ENCODE measurements at regions not wholly inside any gene's neighbourhood (a gene's known extent, or its start where the extent isn't known, plus 50 kb on each side); places are given as distances from the start of the nearest gene placed in this dataset.

GRCh38 chr16:51436742-51437141 is 285.7 kb upstream of the SALL1 start:
- H3K4me3 ChIP-seq (replicated peaks; ENCODE audit: low read depth, low read length) = no peak overlapping the region
- TF ChIP-seq, protein P1, sequence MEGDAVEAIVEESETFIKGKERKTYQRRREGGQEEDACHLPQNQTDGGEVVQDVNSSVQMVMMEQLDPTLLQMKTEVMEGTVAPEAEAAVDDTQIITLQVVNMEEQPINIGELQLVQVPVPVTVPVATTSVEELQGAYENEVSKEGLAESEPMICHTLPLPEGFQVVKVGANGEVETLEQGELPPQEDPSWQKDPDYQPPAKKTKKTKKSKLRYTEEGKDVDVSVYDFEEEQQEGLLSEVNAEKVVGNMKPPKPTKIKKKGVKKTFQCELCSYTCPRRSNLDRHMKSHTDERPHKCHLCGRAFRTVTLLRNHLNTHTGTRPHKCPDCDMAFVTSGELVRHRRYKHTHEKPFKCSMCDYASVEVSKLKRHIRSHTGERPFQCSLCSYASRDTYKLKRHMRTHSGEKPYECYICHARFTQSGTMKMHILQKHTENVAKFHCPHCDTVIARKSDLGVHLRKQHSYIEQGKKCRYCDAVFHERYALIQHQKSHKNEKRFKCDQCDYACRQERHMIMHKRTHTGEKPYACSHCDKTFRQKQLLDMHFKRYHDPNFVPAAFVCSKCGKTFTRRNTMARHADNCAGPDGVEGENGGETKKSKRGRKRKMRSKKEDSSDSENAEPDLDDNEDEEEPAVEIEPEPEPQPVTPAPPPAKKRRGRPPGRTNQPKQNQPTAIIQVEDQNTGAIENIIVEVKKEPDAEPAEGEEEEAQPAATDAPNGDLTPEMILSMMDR (IDR thresholded peaks at IDR 0.05; ENCODE audit: low read length, missing control alignments) = no peak
- DNase-seq (ENCODE audit: low read depth) = no peak

DNA sequence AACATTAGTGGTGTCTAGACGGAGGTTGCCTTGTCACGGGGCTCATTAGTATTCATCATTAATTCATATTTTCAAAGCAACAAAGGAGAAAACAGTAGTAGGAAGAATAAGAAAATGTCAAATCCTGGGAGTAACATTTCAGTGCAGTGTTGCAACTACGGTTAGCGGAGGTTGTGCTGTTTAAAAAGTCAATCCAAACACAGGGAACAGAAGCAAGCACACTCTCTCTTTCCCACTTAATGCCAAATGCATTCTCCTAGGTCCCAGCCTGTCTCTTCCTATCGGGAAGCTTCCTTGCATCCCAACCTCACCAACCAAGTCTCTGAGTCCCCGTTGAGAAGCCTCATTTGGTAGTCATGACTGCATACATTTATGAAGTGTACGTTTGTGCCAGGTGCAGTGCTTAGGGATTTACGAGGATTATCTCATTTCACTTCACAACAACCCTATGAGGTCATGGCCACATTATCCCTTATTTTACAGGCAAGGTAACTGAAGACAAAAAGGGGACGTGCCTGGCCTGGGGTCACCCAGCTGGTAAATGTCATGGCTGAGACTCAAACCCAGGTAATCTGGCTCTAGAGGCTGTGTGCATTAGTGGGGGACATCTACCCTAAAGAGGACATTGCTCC is 283.6 kb upstream of the SALL1 start:
- no peak overlapping the region for H3K4me3 ChIP-seq (replicated peaks; ENCODE audit: low read depth, low read length)
- TF ChIP-seq, protein P1 (IDR thresholded peaks at IDR 0.05; ENCODE audit: low read length, missing control alignments) = no peak
- DNase-seq (ENCODE audit: low read depth) = no peak

GRCh38 chr16:51433599-51433998 is 282.5 kb upstream of the SALL1 start:
- TF ChIP-seq, protein P1 (IDR thresholded peaks at IDR 0.05; ENCODE audit: low read length, missing control alignments) = no peak
- no peak for DNase-seq (ENCODE audit: low read depth)
- H3K4me3 ChIP-seq (replicated peaks; ENCODE audit: low read depth, low read length) = no peak overlapping the region

DNA sequence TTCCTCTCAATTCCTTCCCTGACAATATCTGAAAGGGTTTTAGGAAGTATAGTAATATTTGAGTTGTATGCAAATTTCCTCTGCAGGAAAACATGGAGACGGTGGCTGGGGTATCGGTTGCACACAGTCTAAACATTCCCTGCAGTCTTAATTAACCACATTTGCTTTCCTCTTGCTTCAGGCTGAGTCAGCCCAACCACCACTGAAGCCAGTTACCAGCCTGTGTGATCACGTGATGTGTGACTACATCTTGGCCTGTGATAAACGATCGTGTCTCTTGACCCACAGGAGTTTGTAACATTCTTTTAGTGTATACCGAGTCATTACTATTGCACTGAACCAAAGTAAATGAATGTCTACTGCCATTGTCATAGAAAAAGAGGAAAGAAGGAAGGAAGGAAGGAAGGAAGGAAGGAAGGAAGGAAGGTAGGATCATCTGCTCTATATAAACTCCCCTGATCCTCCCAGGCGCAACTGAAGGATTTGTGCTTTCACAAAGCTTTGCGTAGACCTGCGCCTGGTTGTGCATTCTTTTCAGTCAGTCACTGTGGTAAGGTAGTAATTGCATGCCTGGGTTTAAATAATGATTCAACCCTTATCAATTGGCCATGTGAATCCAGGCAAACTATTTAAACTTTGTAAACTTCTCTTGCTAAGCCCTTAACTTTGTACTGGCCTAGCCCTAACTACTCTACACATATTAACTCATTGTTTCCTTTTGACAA is 280.6 kb upstream of the SALL1 start:
- no peak overlapping the region for H3K4me3 ChIP-seq (replicated peaks; ENCODE audit: low read depth, low read length)
- DNase-seq (ENCODE audit: low read depth) = peak; percentile 89
- TF ChIP-seq, protein P1 (IDR thresholded peaks at IDR 0.05; ENCODE audit: low read length, missing control alignments) = no peak

GRCh38 chr16:51430716-51431369 is 279.8 kb upstream of the SALL1 start:
- no peak for DNase-seq (ENCODE audit: low read depth)
- no peak overlapping the region for H3K4me3 ChIP-seq (replicated peaks; ENCODE audit: low read depth, low read length)
- TF ChIP-seq, protein P1 (IDR thresholded peaks at IDR 0.05; ENCODE audit: low read length, missing control alignments) = no peak

- H3K4me3 ChIP-seq (replicated peaks; ENCODE audit: low read depth, low read length) = no peak overlapping the region
- no peak for DNase-seq (ENCODE audit: low read depth)
- TF ChIP-seq, protein P1 (IDR thresholded peaks at IDR 0.05; ENCODE audit: low read length, missing control alignments) = no peak
Observed at GRCh38 chr16:51429041-51429440, 278.0 kb upstream of the SALL1 start.

Measured in fibroblast of pulmonary artery (primary cell).